ENCODE measurements at regions not wholly inside any gene's neighbourhood (a gene's known extent, or its start where the extent isn't known, plus 50 kb on each side); places are given as distances from the start of the nearest gene placed in this dataset.

- TF ChIP-seq POLR2A (IDR thresholded peaks at IDR 0.05): no peak
- TF ChIP-seq CTCF (IDR thresholded peaks at IDR 0.05 in 4 of 5, conservative IDR thresholded peaks at IDR 0.05 in 1 of 5): no peak
Measured at GRCh38 chr10:42940487-42941294, 136.2 kb upstream of the RET start.
